ENCODE measurements at regions not wholly inside any gene's neighbourhood (a gene's known extent, or its start where the extent isn't known, plus 50 kb on each side); places are given as distances from the start of the nearest gene placed in this dataset.

DNA sequence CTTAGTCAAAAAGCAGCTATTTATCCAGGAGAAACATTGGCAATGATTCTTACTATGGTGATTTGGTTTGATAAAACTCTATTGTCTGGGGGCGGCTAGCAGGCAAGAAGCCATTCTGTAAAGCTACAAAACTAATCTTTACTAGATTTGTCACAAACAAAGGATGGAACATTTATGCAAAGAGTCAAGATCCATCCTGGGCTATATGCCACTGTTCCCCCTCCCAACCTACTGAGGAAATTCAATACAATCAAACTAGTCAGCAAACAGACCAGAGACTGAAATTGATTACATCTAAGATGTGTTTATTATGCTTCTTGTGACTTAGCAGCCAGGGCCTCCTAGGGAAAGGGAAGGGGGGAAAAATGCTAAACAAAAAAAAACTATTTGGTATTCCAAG, 397.6 kb downstream of the GPAM start:
- no peak for TF ChIP-seq TAF1 (IDR thresholded peaks at IDR 0.05; ENCODE audit: low read depth, low read length)
- no peak for TF ChIP-seq POLR2A (IDR thresholded peaks at IDR 0.05; ENCODE audit: low read depth, low read length)
- no peak for TF ChIP-seq POLR2AphosphoS5 (IDR thresholded peaks at IDR 0.05; ENCODE audit: low read depth, low read length)
- no peak for TF ChIP-seq SPI1 (IDR thresholded peaks at IDR 0.05; ENCODE audit: low read depth, low read length)

Data from GM12891 (cell line).